Left lung (tissue), 4 donors: ENCODE measurements at regions not wholly inside any gene's neighbourhood (a gene's known extent, or its start where the extent isn't known, plus 50 kb on each side); places are given as distances from the start of the nearest gene placed in this dataset.
"Not testable (repeated sequence)": the region's sequence is repeated elsewhere in the genome, so short reads cannot be mapped to it uniquely, and the experiment has no call there.

ENCODE experiments used
- ATAC-seq: fragments of 200-7000 bp; cut with Tn5 transposase; one replicate; pipeline ENCODE4 v1.9.1; 2020; ENCODE audit warnings: moderate library complexity
- DNase-seq, 4 donors: peaks; one replicate each; pipeline ENCODE4 v3.0.0-alpha.2; 2013 to 2020
- H3K27ac ChIP-seq, 2 donors: fragments of 200-600 bp; sonication (generic) in 1 of 2; one replicate each; pipeline versions ENCODE4 v1.5.0 to v1.8.0; 2020 to 2021
- H3K27me3 ChIP-seq, 2 donors: fragments of 200-600 bp; sonication (generic) in 1 of 2; one replicate each; pipeline versions ENCODE4 v1.5.0 to v1.8.0; 2020 to 2021
- H3K36me3 ChIP-seq, 2 donors: fragments of 200-600 bp; sonication (generic) in 1 of 2; one replicate each; pipeline versions ENCODE4 v1.5.0 to v1.8.0; 2020 to 2021
- H3K4me1 ChIP-seq, 2 donors: fragments of 200-600 bp; one replicate each; pipeline ENCODE4 v1.8.0; 2021
- H3K4me3 ChIP-seq, 2 donors: fragments of 200-600 bp; sonication (generic) in 1 of 2; one replicate each; pipeline versions ENCODE4 v1.5.0 to v1.8.0; 2020 to 2021; ENCODE audit warnings: mild to moderate bottlenecking in 1 of 2
- H3K9me3 ChIP-seq, 2 donors: fragments of 200-600 bp; sonication (generic) in 1 of 2; one replicate each; pipeline versions ENCODE4 v1.5.0 to v1.8.0; 2020 to 2021
- CTCF ChIP-seq, 2 donors: fragments of 200-600 bp; sonication (generic) in 1 of 2; IDR thresholded peaks; one replicate each; pipeline versions ENCODE4 v1.5.0 to v1.8.0; 2021; ENCODE audit warnings: antibody characterized with exemption in 2 of 2
- intact Hi-C, 2 donors: fragments of 100-400 bp; cut with DNase I; formaldehyde crosslinking; loops; one replicate each; pipeline versions ENCODE4 v1.11.2 to v1.14.2; 2022
- donor health status: DM: no; HTN: yes; CAD: no.
- donor health status: DM: no; HTN: no; CAD: no.

- ATAC-seq = no peak
- Histone ChIP-seq H3K27me3 (no peaks in the 10 kb centered on the region), H3K9me3 (no peaks in the 10 kb centered on the region), H3K4me1 (no peaks in the 10 kb centered on the region), H3K36me3 (no peaks in the 10 kb centered on the region), H3K4me3 (no peak overlapping the region), H3K27ac (no peak overlapping the region)
- no peak for TF ChIP-seq CTCF (IDR thresholded peaks at IDR 0.05)
- no peak for DNase-seq
- intact Hi-C loops = no loop called here
Measured at GRCh38 chr4:137738375-137738990, 206.2 kb upstream of the PCDH18 start.

GRCh38 chr4:137735561-137736104 lies 203.3 kb upstream of the PCDH18 start:
- no peak for TF ChIP-seq CTCF (IDR thresholded peaks at IDR 0.05)
- no peak for DNase-seq

GRCh38 chr4:137733174-137734141 lies 201.2 kb upstream of the PCDH18 start:
- intact Hi-C loops, H3K27ac ChIP-seq, H3K36me3 ChIP-seq, H3K4me1 ChIP-seq, H3K4me3 ChIP-seq, H3K9me3 ChIP-seq, H3K27me3 ChIP-seq: not testable (repeated sequence)
- TF ChIP-seq CTCF (IDR thresholded peaks at IDR 0.05) = peak; percentile 17 to 23
- DNase-seq = peak in 1 of 4 donors; percentile 69
- ATAC-seq = peak; percentile 94

More at GRCh38 chr4:137735561-137736104, 203.3 kb upstream of the PCDH18 start:
- no peak overlapping the region for H3K27ac ChIP-seq
- no peak for ATAC-seq
- peaks cover 0 to 4% of the 10 kb centered on the region in 2 donors for H3K9me3 ChIP-seq
- no peaks in the 10 kb centered on the region for H3K4me1 ChIP-seq
- H3K4me3 ChIP-seq = no peak overlapping the region
- H3K27me3 ChIP-seq = no peaks in the 10 kb centered on the region
- intact Hi-C loops = no loop called here
- H3K36me3 ChIP-seq = no peaks in the 10 kb centered on the region

- TF ChIP-seq CTCF (IDR thresholded peaks at IDR 0.05) = no peak
Measured at GRCh38 chr4:137722910-137723309, 190.6 kb upstream of the PCDH18 start.

GRCh38 chr4:137711502-137711901 lies 179.2 kb upstream of the PCDH18 start:
- no peak for TF ChIP-seq CTCF (IDR thresholded peaks at IDR 0.05)
- H3K4me1 ChIP-seq = peaks cover 0 to 8% of the 10 kb centered on the region in 2 donors
- DNase-seq (no peak), ATAC-seq (no peak)
- intact Hi-C loops = no loop called here
- H3K36me3 ChIP-seq = no peaks in the 10 kb centered on the region
- H3K27ac ChIP-seq = no peak overlapping the region
- no peaks in the 10 kb centered on the region for H3K9me3 ChIP-seq
- no peak overlapping the region for H3K4me3 ChIP-seq
- H3K27me3 ChIP-seq = no peaks in the 10 kb centered on the region

More at GRCh38 chr4:137722910-137723309, 190.6 kb upstream of the PCDH18 start:
- Histone ChIP-seq H3K9me3 (peaks cover 0 to 2% of the 10 kb centered on the region in 2 donors), H3K36me3 (no peaks in the 10 kb centered on the region), H3K27ac (no peak overlapping the region), H3K4me1 (no peaks in the 10 kb centered on the region), H3K27me3 (no peaks in the 10 kb centered on the region), H3K4me3 (no peak overlapping the region)
- ATAC-seq (no peak), DNase-seq (no peak)
- intact Hi-C loops = no loop called here
